KMS-11 (cell line): ENCODE measurements at regions not wholly inside any gene's neighbourhood (a gene's known extent, or its start where the extent isn't known, plus 50 kb on each side); places are given as distances from the start of the nearest gene placed in this dataset.
A peak's percentile ranks its signal among the peaks of the same experiment; 100 is the strongest.

Source experiments
- H2AFZ ChIP-seq: fragments of 200-600 bp; sonication (generic); 2 replicates; pipeline ENCODE4 v1.6.1; 2016; ENCODE audit warnings: antibody characterized with exemption, mixed run types, low read depth
- H3K27ac ChIP-seq: fragments of 200-600 bp; sonication (generic); 2 replicates; pipeline ENCODE4 v1.6.1; 2016; ENCODE audit warnings: mild to moderate bottlenecking, mixed run types
- H3K27me3 ChIP-seq: fragments of 200-600 bp; sonication (generic); 2 replicates; pipeline ENCODE4 v1.6.1; 2017; ENCODE audit warnings: mild to moderate bottlenecking, low read depth, mixed run types, moderate library complexity; ENCODE audit not compliant: insufficient read depth
- H3K36me3 ChIP-seq: fragments of 200-600 bp; sonication (generic); 2 replicates; pipeline ENCODE4 v1.6.1; 2017; ENCODE audit warnings: mild to moderate bottlenecking, mixed run types; ENCODE audit not compliant: insufficient read depth
- H3K4me1 ChIP-seq: fragments of 200-600 bp; sonication (generic); 2 replicates; pipeline ENCODE4 v1.6.1; 2016; ENCODE audit warnings: mild to moderate bottlenecking, low read depth, mixed run types; ENCODE audit not compliant: poor library complexity, severe bottlenecking
- H3K4me2 ChIP-seq: fragments of 200-600 bp; sonication (generic); 2 replicates; pipeline ENCODE4 v1.7.0; 2016; ENCODE audit warnings: mild to moderate bottlenecking, mixed run types
- H3K4me3 ChIP-seq: fragments of 200-600 bp; sonication (generic); IDR thresholded peaks from 2 replicates; pipeline ENCODE4 v1.6.1; 2017; ENCODE audit warnings: low read depth, low read length, mixed read lengths; ENCODE audit not compliant: insufficient read depth
- H3K79me2 ChIP-seq: fragments of 200-600 bp; sonication (generic); 2 replicates; pipeline ENCODE4 v1.6.1; 2016; ENCODE audit warnings: low read depth, mixed run types; ENCODE audit not compliant: insufficient read depth
- H3K9ac ChIP-seq: fragments of 200-600 bp; sonication (generic); 2 replicates; pipeline ENCODE4 v1.6.1; 2016; ENCODE audit warnings: mild to moderate bottlenecking, mixed run types
- H4K20me1 ChIP-seq: fragments of 200-600 bp; sonication (generic); 2 replicates; pipeline ENCODE4 v1.6.1; 2016; ENCODE audit warnings: mild to moderate bottlenecking, mixed run types; ENCODE audit not compliant: insufficient read depth
- TF ChIP-seq, protein P1 (sequence below): fragments of 200-600 bp; sonication (generic); conservative IDR thresholded peaks from 2 replicates; pipeline ENCODE4 v1.6.1; 2017; ENCODE audit warnings: low read depth, mild to moderate bottlenecking, antibody characterized with exemption, low read length, moderate library complexity, mixed read lengths

DNA sequence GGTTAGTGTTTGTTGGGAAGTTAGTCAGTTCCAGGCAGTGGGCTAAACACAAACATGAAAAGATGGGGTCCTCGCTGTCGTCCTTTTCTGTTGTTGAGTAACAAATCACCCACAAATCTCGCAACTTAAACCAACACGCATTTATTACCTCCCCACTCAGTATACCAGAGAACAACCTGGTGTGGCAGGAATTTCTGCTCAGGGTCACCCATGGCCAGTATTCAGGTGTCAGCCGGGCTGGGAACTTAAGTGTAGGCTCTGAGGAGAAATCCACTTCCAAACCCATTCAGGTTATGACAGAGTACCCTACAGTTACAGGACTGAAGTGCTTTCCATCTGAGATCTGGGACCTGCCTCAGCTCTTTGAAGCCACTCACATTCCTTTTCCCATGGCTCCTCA is 73.6 kb upstream of the SP4 start:
- no peaks in the 10 kb centered on the region for H4K20me1 ChIP-seq
- no peak overlapping the region for H3K9ac ChIP-seq
- no peak overlapping the region for H2AFZ ChIP-seq
- H3K27me3 ChIP-seq: no peaks in the 10 kb centered on the region
- H3K27ac ChIP-seq: no peak overlapping the region
- no peak overlapping the region for H3K4me3 ChIP-seq
- no peaks in the 10 kb centered on the region for H3K36me3 ChIP-seq
- no peak overlapping the region for H3K4me2 ChIP-seq
- TF ChIP-seq, protein P1, sequence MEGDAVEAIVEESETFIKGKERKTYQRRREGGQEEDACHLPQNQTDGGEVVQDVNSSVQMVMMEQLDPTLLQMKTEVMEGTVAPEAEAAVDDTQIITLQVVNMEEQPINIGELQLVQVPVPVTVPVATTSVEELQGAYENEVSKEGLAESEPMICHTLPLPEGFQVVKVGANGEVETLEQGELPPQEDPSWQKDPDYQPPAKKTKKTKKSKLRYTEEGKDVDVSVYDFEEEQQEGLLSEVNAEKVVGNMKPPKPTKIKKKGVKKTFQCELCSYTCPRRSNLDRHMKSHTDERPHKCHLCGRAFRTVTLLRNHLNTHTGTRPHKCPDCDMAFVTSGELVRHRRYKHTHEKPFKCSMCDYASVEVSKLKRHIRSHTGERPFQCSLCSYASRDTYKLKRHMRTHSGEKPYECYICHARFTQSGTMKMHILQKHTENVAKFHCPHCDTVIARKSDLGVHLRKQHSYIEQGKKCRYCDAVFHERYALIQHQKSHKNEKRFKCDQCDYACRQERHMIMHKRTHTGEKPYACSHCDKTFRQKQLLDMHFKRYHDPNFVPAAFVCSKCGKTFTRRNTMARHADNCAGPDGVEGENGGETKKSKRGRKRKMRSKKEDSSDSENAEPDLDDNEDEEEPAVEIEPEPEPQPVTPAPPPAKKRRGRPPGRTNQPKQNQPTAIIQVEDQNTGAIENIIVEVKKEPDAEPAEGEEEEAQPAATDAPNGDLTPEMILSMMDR: no peak
- H3K79me2 ChIP-seq: no peaks in the 10 kb centered on the region
- H3K4me1 ChIP-seq: peaks cover 33% of the 10 kb centered on the region

DNA sequence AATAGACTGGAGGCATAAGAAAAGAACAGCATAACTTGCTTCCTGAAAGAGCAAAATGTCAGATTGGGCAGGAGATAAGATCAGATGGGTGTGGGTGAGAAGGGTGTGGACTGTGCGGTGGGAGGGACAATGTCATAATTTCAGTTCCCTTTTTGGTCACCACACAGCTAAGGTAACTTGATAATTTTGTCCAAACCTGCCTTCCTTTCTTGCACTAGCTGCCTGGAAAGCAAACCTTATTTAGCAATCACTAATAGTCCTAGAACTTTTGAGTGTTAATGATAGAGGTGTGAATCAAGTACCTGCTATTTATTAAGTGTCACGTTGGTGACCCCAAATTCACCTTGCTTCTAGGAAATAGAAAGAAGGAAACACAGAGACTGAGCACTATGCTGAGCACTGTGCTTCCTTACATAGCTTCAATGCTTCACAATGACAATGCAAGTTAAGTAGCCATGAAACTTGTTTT is 72.4 kb upstream of the SP4 start:
- Histone ChIP-seq H3K36me3 (no peaks in the 10 kb centered on the region), H4K20me1 (no peaks in the 10 kb centered on the region), H3K27me3 (no peaks in the 10 kb centered on the region), H3K27ac (peak overlapping the region; percentile 17; the same call in 1 of the 2 replicates), H3K4me1 (peaks cover 33% of the 10 kb centered on the region), H2AFZ (peak overlapping the region; percentile 5; the same call in 1 of the 2 replicates), H3K79me2 (no peaks in the 10 kb centered on the region), H3K4me2 (peak overlapping the region; percentile 47), H3K9ac (no peak overlapping the region), H3K4me3 (no peak overlapping the region)
- TF ChIP-seq, protein P1: no peak

DNA sequence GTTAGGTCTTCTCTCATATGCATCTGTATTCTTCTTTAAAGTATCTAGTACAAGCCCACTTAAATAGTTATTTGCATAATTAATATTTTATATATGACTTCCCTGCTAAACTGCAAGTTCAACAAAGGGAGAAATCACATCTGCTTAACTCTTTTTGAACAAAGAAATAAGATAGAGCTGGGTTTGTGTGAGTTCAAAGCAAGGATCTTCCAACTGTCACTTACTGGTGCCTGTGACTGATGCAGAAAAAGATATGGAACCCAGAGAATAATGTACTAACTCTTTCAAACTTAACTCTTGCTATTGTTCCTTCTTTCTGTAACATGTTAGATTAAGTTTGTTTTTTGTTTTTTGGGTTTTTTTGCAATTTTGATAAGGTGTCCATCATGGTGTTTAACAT is 71.3 kb upstream of the SP4 start:
- Histone ChIP-seq H3K36me3 (no peaks in the 10 kb centered on the region), H3K4me2 (no peak overlapping the region), H3K27ac (no peak overlapping the region), H3K27me3 (no peaks in the 10 kb centered on the region), H3K9ac (no peak overlapping the region), H4K20me1 (no peaks in the 10 kb centered on the region), H3K79me2 (no peaks in the 10 kb centered on the region), H3K4me3 (no peak overlapping the region), H3K4me1 (peaks cover 33% of the 10 kb centered on the region), H2AFZ (no peak overlapping the region)
- TF ChIP-seq, protein P1: no peak

DNA sequence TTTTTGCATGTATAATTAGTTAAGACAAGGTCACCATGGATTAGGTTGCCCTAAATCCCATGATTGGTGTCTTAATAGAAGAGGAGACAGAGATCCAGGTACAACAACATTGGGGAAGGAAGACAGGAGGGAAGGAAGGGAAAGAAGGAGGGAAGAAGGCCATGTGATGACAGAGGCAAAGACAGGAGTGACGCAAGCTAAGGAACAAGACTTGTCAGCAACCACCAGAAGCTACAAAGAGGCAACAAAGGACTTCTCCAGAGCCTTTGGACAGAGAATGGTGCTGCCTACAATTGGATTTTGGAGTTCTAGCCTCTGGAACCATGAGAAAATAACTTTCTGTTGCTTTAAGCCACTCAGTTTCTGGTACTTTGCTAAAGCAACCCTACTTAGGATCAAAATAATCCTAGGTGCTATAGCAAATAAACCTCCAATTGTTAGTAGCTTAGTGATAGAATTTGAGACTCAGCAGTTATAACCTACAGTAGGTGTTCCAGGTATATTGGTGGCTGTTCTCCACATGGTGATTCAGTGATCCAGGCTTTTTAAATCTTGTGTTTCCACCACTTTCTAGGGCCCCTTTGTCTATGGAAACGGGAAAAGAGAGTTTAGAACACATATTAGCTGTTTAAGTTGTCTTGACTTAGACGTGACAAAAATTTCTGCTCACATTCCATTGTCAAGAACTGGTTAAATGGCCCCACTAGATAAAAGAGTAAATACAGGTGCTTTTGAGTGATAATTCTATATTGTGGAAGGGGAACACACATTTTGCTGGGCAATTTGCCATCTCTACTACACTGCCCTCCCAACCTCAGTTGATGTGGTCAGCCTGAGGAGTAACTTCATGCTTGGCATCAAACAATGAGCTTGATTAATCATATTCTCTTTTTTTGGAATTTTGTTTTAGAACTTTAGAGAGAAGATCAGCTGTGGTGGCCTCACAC is 70.5 kb upstream of the SP4 start:
- Histone ChIP-seq H3K27me3 (no peaks in the 10 kb centered on the region), H3K9ac (no peak overlapping the region), H3K4me1 (peaks cover 28% of the 10 kb centered on the region), H3K79me2 (no peaks in the 10 kb centered on the region), H3K4me2 (no peak overlapping the region), H3K27ac (no peak overlapping the region), H4K20me1 (no peaks in the 10 kb centered on the region), H3K4me3 (no peak overlapping the region), H3K36me3 (no peaks in the 10 kb centered on the region), H2AFZ (no peak overlapping the region)
- TF ChIP-seq, protein P1: no peak
